ENCODE measurements at regions not wholly inside any gene's neighbourhood (a gene's known extent, or its start where the extent isn't known, plus 50 kb on each side); places are given as distances from the start of the nearest gene placed in this dataset.

- TF ChIP-seq CTCF (IDR thresholded peaks at IDR 0.05; ENCODE audit: insufficient read depth, missing control alignments), result no peak
- FAIRE-seq (no peak), DNase-seq (ENCODE audit: insufficient read length, low spot score) (no peak)
These were observed 186.1 kb downstream of the MN1 start for GRCh38 chr22:27615408-27615807.

DNA sequence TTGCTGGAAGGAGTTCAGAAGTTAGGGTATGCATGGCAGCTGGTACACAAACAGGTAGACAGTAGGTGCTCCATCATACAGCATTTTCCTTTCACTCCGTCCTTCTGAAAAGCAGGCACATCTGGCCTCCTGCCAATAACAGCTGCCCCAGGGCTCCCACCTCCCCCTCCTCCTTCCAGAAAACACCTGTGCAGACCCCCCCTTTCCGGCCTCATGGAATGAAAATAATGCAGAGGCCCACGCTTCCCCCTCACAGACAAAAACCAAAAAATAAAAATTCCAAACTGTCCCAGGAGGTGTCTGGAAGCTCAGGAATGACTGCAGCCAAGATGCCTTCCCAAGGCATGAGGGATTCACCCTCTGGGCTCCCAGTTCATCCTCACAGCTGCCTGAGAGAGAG is 185.5 kb downstream of the MN1 start:
- FAIRE-seq (no peak), DNase-seq (ENCODE audit: insufficient read length, low spot score) (no peak)
- TF ChIP-seq CTCF (IDR thresholded peaks at IDR 0.05; ENCODE audit: insufficient read depth, missing control alignments), result no peak

DNA sequence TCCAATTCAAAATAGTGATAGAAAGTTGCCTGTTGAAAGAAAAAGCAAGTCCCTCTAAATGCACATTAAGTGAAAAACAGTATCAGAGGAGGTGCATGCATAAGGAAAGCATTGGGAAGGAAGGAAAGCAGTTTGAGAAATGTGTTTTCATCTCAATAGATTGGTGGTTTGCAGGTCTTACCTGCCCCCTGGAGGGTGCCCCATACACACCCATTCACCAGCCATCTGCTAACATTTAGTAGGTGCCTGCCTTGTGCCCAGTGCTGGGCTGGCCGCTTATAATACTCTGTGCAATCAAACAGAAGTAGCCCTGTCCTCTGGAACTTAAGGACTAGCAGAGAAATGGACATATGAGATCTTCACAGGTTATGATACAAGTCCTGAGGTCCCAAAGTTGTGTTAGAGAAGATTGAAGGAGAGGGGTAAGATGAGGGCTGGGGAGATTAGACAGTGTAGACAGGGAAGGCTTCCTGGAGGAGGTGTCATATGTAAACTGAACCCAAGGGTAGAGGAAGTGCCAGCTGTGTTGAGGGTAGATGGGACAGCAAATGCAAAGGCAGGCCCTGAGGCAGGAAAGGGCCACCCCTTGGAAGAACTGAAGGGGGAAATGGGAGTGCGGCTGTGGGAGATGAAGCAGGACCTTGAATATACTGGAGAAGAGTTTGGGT is 184.2 kb downstream of the MN1 start:
- DNase-seq (ENCODE audit: insufficient read length, low spot score) (no peak), FAIRE-seq (no peak)
- TF ChIP-seq CTCF (IDR thresholded peaks at IDR 0.05; ENCODE audit: insufficient read depth, missing control alignments), result no peak

GRCh38 chr22:27620367-27621154 is 181.0 kb downstream of the MN1 start:
- DNase-seq (ENCODE audit: insufficient read length, low spot score), result no peak

DNA sequence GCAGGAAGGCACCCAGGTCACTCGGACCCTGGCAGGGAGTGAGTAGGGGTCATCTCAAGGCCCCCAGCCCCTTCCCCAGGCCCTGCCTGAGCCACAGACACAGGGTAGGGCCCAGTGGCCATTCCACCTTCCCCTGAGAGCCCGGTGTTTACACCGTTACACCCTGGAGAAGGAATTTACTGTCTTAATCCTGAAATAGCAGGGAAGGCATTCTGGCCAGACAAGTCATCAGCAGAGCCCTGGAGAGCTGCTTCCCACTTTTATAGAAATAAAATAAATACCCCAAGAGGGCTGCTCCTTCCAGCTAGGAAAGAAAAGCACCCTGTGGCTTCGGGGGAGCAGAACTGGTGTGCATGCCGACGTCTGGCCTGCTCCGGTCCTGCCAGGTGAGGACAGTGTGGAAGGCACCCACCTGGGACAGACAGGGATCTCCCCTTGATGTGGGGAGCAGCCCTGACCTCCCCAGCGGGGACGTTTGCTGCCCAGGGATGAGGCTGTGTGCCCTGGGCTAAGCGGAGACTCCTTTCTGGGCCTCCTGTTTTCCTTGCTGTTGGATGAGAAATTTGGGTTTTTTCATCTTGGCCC is 180.0 kb downstream of the MN1 start:
- TF ChIP-seq CTCF (IDR thresholded peaks at IDR 0.05; ENCODE audit: insufficient read depth, missing control alignments), result no peak
- no peak for DNase-seq (ENCODE audit: insufficient read length, low spot score)
- no peak for FAIRE-seq

More at GRCh38 chr22:27620367-27621154, 181.0 kb downstream of the MN1 start:
- no peak for FAIRE-seq
- TF ChIP-seq CTCF (IDR thresholded peaks at IDR 0.05; ENCODE audit: insufficient read depth, missing control alignments), result no peak

GRCh38 chr22:27624042-27624441 is 177.5 kb downstream of the MN1 start:
- FAIRE-seq (no peak), DNase-seq (ENCODE audit: insufficient read length, low spot score) (no peak)
- TF ChIP-seq CTCF (IDR thresholded peaks at IDR 0.05; ENCODE audit: insufficient read depth, missing control alignments), result no peak

GRCh38 chr22:27624705-27625104 is 176.9 kb downstream of the MN1 start:
- no peak for TF ChIP-seq CTCF (IDR thresholded peaks at IDR 0.05; ENCODE audit: insufficient read depth, missing control alignments)
- DNase-seq (ENCODE audit: insufficient read length, low spot score) (no peak), FAIRE-seq (no peak)

All from D721Med (cell line).